Transverse colon (tissue), 4 donors: ENCODE measurements at regions not wholly inside any gene's neighbourhood (a gene's known extent, or its start where the extent isn't known, plus 50 kb on each side); places are given as distances from the start of the nearest gene placed in this dataset.
A peak's percentile ranks its signal among the peaks of the same experiment; 100 is the strongest.

Experiments used
- DNase-seq: peaks from one replicate; pipeline ENCODE4 v3.0.0-alpha.2; 2019
- H3K27ac ChIP-seq, 4 donors: fragments of 200-600 bp; sonication (generic); 2 replicates each; pipeline ENCODE4 v1.5.1; 2016 to 2018; ENCODE audit warnings: inconsistent platforms in 4 of 4
- H3K27me3 ChIP-seq: fragments of 200-600 bp; sonication (generic); 2 replicates; pipeline ENCODE4 v1.5.1; 2017; ENCODE audit warnings: inconsistent platforms
- H3K36me3 ChIP-seq, 4 donors: fragments of 200-600 bp; sonication (generic); 2 replicates each; pipeline ENCODE4 v1.5.1; 2017 to 2019; ENCODE audit warnings: inconsistent platforms in 4 of 4
- H3K4me1 ChIP-seq, 4 donors: fragments of 200-600 bp; sonication (generic); 2 replicates each; pipeline ENCODE4 v1.5.1; 2017 to 2020; ENCODE audit warnings: inconsistent platforms in 4 of 4
- H3K4me3 ChIP-seq, 4 donors: fragments of 200-600 bp; sonication (generic); 1 replicate in 1 of 4; 2 replicates in 3 of 4; pipeline versions ENCODE4 v1.5.1 to v1.6.1; 2017 to 2019; ENCODE audit warnings: inconsistent platforms in 4 of 4
- H3K9me3 ChIP-seq, 2 donors: fragments of 200-600 bp; sonication (generic); 2 replicates each; pipeline ENCODE4 v1.5.1; 2017 to 2019; ENCODE audit warnings: inconsistent platforms in 2 of 2
- CTCF ChIP-seq, 5 experiments: fragments of 200-600 bp in 3 of 5; fragments of 450-650 bp in 2 of 5; sonication (generic) in 3 of 5; IDR thresholded peaks; 1 replicate in 2 of 5; 2 replicates in 3 of 5; pipeline ENCODE4 v1.5.1; 2016 to 2017; ENCODE audit warnings: antibody characterized with exemption in 5 of 5, inconsistent platforms in 3 of 5, mild to moderate bottlenecking in 2 of 5, moderate library complexity in 1 of 5
- EP300 ChIP-seq: sonication (generic); formaldehyde crosslinking; IDR thresholded peaks from one replicate; pipeline ENCODE4 v1.6.1; 2017; ENCODE audit warnings: antibody characterized with exemption, low read depth
- POLR2A ChIP-seq: fragments of 450-650 bp; IDR thresholded peaks from one replicate; pipeline ENCODE4 v1.6.1; 2016; ENCODE audit warnings: antibody characterized with exemption, mild to moderate bottlenecking, moderate library complexity
- POLR2AphosphoS5 ChIP-seq, 3 donors: sonication (generic); formaldehyde crosslinking; IDR thresholded peaks; one replicate each; pipeline ENCODE4 v1.6.1; 2016; ENCODE audit warnings: antibody characterized with exemption in 3 of 3
- WGBS, 2 donors: methylation state at CpG; one replicate each; pipeline ENCODE4 v1.1.5; 2018; ENCODE audit warnings: low coverage in 1 of 2; 5-methylcytosine and 5-hydroxymethylcytosine counted together
- in situ Hi-C, 4 donors: fragments of 200-750 bp; cut with MboI; loops; one replicate each; pipeline versions ENCODE4 v1.15.0 to v1.15.1; 2017; ENCODE audit warnings: low sequenced_read_pairs in 3 of 4, low pct_ligation_motif_present in 1 of 4, low pct_unique_long_range_greater_than_20kb in 1 of 4
- intact Hi-C: fragments of 100-400 bp; cut with DNase I; formaldehyde crosslinking; loops from one replicate; pipeline ENCODE4 v1.15.1; 2023; ENCODE audit warnings: low total_unique reads

DNA sequence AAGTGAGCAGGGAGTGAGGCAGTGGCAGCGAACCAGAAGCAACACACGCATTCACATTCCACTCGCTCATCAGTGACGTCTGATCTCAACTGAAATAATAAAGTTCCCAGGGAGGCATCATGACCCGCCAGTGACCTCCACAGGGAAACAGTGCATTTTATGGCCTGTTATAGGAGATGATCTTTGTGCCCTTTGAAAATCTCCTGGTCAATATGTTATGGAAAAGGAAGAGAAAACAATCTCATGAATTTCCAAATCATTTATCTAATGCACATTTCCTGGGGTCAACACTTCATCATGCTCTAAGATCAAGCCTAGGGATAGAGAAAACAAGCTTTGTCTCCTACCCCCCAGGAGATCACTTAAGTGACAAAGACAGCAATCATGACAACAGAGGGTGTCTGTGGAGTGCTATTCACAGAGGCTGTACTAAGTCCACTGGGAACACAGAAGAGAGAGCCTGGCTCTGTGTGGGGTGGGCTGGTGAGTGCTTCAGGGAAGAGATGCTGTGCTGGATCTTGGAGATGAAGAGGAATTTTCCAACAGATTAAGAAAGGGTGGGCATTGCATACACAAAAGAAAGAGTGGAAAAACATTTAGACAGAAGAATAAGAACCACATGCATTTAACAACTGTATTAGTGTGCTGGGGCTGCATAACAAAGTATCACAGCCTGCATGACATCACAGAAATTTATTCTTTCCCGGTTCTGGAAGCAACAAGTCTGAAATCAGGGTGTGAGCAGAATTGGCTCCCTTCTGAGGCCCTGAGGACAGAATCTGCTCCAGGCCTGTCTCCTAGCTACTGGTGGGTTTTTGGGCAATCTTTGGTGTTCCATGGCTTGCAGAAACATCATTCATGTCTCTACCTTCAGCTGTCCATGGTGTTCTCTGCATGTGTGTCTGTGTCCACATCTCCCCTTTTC lies 613.9 kb upstream of the IGFBP3 start:
- intact Hi-C loops (no loop called here), in situ Hi-C loops (no loop called here)
- no peaks in the 10 kb centered on the region for H3K36me3 ChIP-seq
- H3K4me1 ChIP-seq = peaks cover 0 to 11% (median 3%) of the 10 kb centered on the region in 4 donors
- 47 to 51% methylated on average over 2 to 6 of the region's 6 CpGs for WGBS, 2 donors
- TF ChIP-seq POLR2A (no peak), CTCF (IDR thresholded peaks at IDR 0.05) (no peak), POLR2AphosphoS5 (IDR thresholded peaks at IDR 0.05) (no peak), EP300 (peak; percentile 13)
- peak; percentile 33 for DNase-seq
- H3K9me3 ChIP-seq = no peaks in the 10 kb centered on the region
- peak overlapping the region in 2 of 4 donors; percentile 35 to 44 for H3K27ac ChIP-seq
- no peak overlapping the region for H3K4me3 ChIP-seq
- no peaks in the 10 kb centered on the region for H3K27me3 ChIP-seq

DNA sequence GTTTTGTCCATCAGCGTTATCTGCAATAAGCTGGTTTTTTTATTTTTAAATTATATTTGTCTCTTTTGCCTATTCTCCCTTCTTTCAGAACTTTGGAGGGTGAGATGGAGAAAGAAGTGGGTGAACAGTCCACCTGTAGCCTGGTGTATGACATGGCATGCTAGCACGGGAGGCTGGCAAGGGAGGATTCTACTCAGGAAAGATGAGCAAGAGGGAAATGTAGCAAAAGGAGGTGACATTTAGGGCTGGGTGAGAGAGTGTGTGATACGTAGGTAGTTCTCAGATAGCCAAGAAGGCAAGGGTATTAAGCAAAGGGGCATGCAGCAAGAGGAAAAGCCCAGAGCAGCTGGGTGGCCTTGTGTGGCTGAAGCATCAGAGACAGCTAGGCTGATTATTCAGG lies 612.9 kb upstream of the IGFBP3 start:
- DNase-seq = no peak
- H3K36me3 ChIP-seq = no peaks in the 10 kb centered on the region
- H3K4me1 ChIP-seq = peaks cover 0 to 11% (median 3%) of the 10 kb centered on the region in 4 donors
- TF ChIP-seq CTCF (IDR thresholded peaks at IDR 0.05) = no peak
- TF ChIP-seq EP300 = no peak
- no peak for TF ChIP-seq POLR2A
- no peak for TF ChIP-seq POLR2AphosphoS5 (IDR thresholded peaks at IDR 0.05)
- 92 to 97% methylated on average over 3 of the region's 3 CpGs for WGBS, 2 donors
- intact Hi-C loops (no loop called here), in situ Hi-C loops (no loop called here)
- H3K27me3 ChIP-seq = no peaks in the 10 kb centered on the region
- no peak overlapping the region for H3K27ac ChIP-seq
- H3K4me3 ChIP-seq = no peak overlapping the region
- no peaks in the 10 kb centered on the region for H3K9me3 ChIP-seq

GRCh38 chr7:46532571-46532970 lies 611.5 kb upstream of the IGFBP3 start:
- H3K27ac ChIP-seq = no peak overlapping the region

More at GRCh38 chr7:46532571-46532970, 611.5 kb upstream of the IGFBP3 start:
- Histone ChIP-seq H3K27me3 (no peaks in the 10 kb centered on the region), H3K9me3 (no peaks in the 10 kb centered on the region), H3K4me3 (no peak overlapping the region), H3K36me3 (no peaks in the 10 kb centered on the region), H3K4me1 (peaks cover 0 to 11% (median 3%) of the 10 kb centered on the region in 4 donors)
- in situ Hi-C loops (no loop called here), intact Hi-C loops (no loop called here)
- no peak for DNase-seq
- 80 to 83% methylated on average over 1 to 2 of the region's 2 CpGs for WGBS, 2 donors
- TF ChIP-seq POLR2AphosphoS5 (IDR thresholded peaks at IDR 0.05) (no peak), CTCF (IDR thresholded peaks at IDR 0.05) (no peak), EP300 (no peak), POLR2A (no peak)
